ENCODE measurements at regions not wholly inside any gene's neighbourhood (a gene's known extent, or its start where the extent isn't known, plus 50 kb on each side); places are given as distances from the start of the nearest gene placed in this dataset.
"Not testable (repeated sequence)": the region's sequence is repeated elsewhere in the genome, so short reads cannot be mapped to it uniquely, and the experiment has no call there.

GRCh38 chr2:110026126-110026785 lies 89.4 kb downstream of the MALL start:
- not testable (repeated sequence) for TF ChIP-seq EZH2phosphoT487 (IDR thresholded peaks at IDR 0.05; ENCODE audit: unreplicated experiment); CTCF (conservative IDR thresholded peaks at IDR 0.05; ENCODE audit: low read depth in 2 of 2); EZH2 (IDR thresholded peaks at IDR 0.05; ENCODE audit: low read depth, unreplicated experiment); REST (IDR thresholded peaks at IDR 0.05; ENCODE audit: unreplicated experiment); JUNB (IDR thresholded peaks at IDR 0.05; ENCODE audit: unreplicated experiment); CREB1 (CRISPR knock-in tag; IDR thresholded peaks at IDR 0.05; ENCODE audit: low read depth)
